Caco-2 (cell line): ENCODE measurements at regions not wholly inside any gene's neighbourhood (a gene's known extent, or its start where the extent isn't known, plus 50 kb on each side); places are given as distances from the start of the nearest gene placed in this dataset.

Experiments
- BruUV-seq: library from RNA; stranded (reverse); fragments of 400-500 nt; replicated peaks from 2 replicates; lab custom pipeline; 2021; lab: Mats Ljungman, UMichigan
- CTCF ChIA-PET: fragments of 300-600 bp; sonication (Branson Sonifier 250); formaldehyde crosslinking; loops from one replicate; lab custom pipeline; 2022; ENCODE audit warnings: antibody characterized with exemption; lab: Charles Lee
- POLR2A ChIA-PET: fragments of 300-600 bp; sonication (Branson Sonifier 250); formaldehyde crosslinking; loops from one replicate; lab custom pipeline; 2022; ENCODE audit warnings: antibody characterized with exemption; lab: Charles Lee
- DNase-seq, 2 experiments: peaks; one replicate each; pipeline versions ENCODE4 v3.0.0 to v3.0.0-alpha.2; 2020 to 2022
- H3K27me3 ChIP-seq: replicated peaks from 2 replicates; pipeline ENCODE4 v1.6.0; 2011; ENCODE audit warnings: low read length; ENCODE audit not compliant: control insufficient read depth, insufficient read depth
- H3K36me3 ChIP-seq: 2 replicates; pipeline ENCODE4 v1.5.1; 2011; ENCODE audit warnings: low read length; ENCODE audit not compliant: control insufficient read depth, insufficient read depth
- H3K4me1 ChIP-seq: fragments of 250-450 bp; sonication (Bioruptor Pico); 2 replicates; pipeline ENCODE4 v1.5.1; 2020; ENCODE audit warnings: mild to moderate bottlenecking
- H3K4me3 ChIP-seq: 2 replicates; pipeline ENCODE4 v1.5.1; 2011; ENCODE audit warnings: low read depth, mild to moderate bottlenecking, control low read depth, low read length
- H3K9me3 ChIP-seq: fragments of 250-450 bp; sonication (Bioruptor Pico); 2 replicates; pipeline ENCODE4 v1.5.1; 2020; ENCODE audit warnings: mild to moderate bottlenecking, moderate library complexity
- H3K27ac Mint-ChIP-seq: one replicate; pipeline ENCODE4 v1.8.0; 2022; ENCODE audit warnings: mixed read lengths; ENCODE audit not compliant: unreplicated experiment
- H3K27me3 Mint-ChIP-seq: one replicate; pipeline ENCODE4 v1.8.0; 2022; ENCODE audit warnings: mixed read lengths; ENCODE audit not compliant: insufficient read depth, unreplicated experiment
- H3K36me3 Mint-ChIP-seq: one replicate; pipeline ENCODE4 v1.8.0; 2022; ENCODE audit warnings: mild to moderate bottlenecking, mixed read lengths; ENCODE audit not compliant: insufficient read depth, unreplicated experiment
- H3K4me1 Mint-ChIP-seq: one replicate; pipeline ENCODE4 v1.8.0; 2022; ENCODE audit warnings: low read depth, mixed read lengths; ENCODE audit not compliant: unreplicated experiment
- H3K4me3 Mint-ChIP-seq: one replicate; pipeline ENCODE4 v1.8.0; 2022; ENCODE audit warnings: mild to moderate bottlenecking, moderate library complexity, mixed read lengths; ENCODE audit not compliant: unreplicated experiment
- H3K9me3 Mint-ChIP-seq: one replicate; pipeline ENCODE4 v1.8.0; 2022; ENCODE audit warnings: mixed read lengths; ENCODE audit not compliant: unreplicated experiment
- intact Hi-C: fragments of 100-400 bp; cut with micrococcal nuclease; formaldehyde crosslinking; loops from one replicate; pipeline ENCODE4 v1.10.0; 2022; ENCODE audit not compliant: unreplicated experiment
- TF ChIP-seq, protein P1 (sequence below), 2 experiments: fragments of 200-600 bp in 1 of 2; IDR thresholded peaks; 1 replicate in 1 of 2; 2 replicates in 1 of 2; pipeline versions ENCODE4 v1.5.1 to v1.8.0; 2011 to 2022; ENCODE audit warnings: antibody characterized with exemption in 1 of 2, control low read depth in 1 of 2, inconsistent platforms in 1 of 2, low read depth in 1 of 2, low read length in 1 of 2, mild to moderate bottlenecking in 1 of 2, moderate library complexity in 1 of 2; ENCODE audit not compliant: insufficient read depth in 1 of 2, severe bottlenecking in 1 of 2, unreplicated experiment in 1 of 2

DNA sequence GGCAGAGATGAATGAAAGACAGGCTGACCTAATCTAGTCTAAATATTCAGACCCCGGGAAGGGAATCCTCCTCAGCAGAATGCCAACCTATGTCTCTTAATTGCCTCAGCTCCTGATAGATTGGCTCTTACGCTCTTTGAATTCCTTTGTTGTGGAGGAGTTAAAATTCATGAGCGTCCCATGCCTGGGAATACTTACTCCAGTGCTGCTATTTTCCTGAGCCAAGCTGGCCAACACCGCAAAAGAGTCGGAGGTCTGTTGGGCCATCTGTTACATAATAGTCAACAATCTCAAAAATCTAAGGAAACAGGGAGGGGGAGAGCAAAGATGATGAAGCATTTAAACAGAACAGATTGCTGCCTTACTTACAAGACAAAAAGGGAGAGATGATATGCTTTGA is 182.8 kb downstream of the ASCL1 start:
- ChIA-PET POLR2A (no interaction called here), CTCF (no interaction called here)
- no peak overlapping the region for H3K27ac Mint-ChIP-seq

DNA sequence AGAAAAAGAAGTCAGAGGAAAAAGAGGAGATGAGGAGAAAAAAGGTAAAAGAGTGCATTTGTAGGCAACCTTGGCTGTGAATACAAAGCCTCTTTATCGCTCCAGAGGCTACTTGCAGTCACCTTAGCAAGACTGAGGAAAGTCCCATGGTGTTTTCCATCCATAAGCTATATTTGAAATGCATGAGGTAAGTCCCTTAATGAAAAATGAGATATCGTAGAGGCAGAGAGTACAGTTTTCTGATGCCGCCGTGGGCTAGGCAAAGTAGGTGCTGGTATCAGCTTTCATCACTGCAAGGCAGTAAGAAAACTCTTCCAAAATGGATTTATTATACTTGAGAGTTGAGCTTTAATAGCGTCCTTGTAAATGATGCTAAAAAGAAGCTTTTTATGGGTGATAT is 186.8 kb downstream of the ASCL1 start:
- Mint-ChIP-seq H3K4me1 (no peaks in the 10 kb centered on the region), H3K27ac (no peak overlapping the region), H3K9me3 (no peaks in the 10 kb centered on the region), H3K27me3 (no peaks in the 10 kb centered on the region), H3K36me3 (no peaks in the 10 kb centered on the region), H3K4me3 (no peak overlapping the region)
- no TSS peak for BruUV-seq
- no peaks in the 10 kb centered on the region for H3K9me3 ChIP-seq
- no peaks in the 10 kb centered on the region for H3K27me3 ChIP-seq
- no peaks in the 10 kb centered on the region for H3K4me1 ChIP-seq
- ChIA-PET POLR2A (no interaction called here), CTCF (no interaction called here)
- DNase-seq = no peak
- intact Hi-C loops = no loop called here
- TF ChIP-seq, protein P1, sequence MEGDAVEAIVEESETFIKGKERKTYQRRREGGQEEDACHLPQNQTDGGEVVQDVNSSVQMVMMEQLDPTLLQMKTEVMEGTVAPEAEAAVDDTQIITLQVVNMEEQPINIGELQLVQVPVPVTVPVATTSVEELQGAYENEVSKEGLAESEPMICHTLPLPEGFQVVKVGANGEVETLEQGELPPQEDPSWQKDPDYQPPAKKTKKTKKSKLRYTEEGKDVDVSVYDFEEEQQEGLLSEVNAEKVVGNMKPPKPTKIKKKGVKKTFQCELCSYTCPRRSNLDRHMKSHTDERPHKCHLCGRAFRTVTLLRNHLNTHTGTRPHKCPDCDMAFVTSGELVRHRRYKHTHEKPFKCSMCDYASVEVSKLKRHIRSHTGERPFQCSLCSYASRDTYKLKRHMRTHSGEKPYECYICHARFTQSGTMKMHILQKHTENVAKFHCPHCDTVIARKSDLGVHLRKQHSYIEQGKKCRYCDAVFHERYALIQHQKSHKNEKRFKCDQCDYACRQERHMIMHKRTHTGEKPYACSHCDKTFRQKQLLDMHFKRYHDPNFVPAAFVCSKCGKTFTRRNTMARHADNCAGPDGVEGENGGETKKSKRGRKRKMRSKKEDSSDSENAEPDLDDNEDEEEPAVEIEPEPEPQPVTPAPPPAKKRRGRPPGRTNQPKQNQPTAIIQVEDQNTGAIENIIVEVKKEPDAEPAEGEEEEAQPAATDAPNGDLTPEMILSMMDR (IDR thresholded peaks at IDR 0.05; ENCODE audit: insufficient read depth in 1 of 2, low read depth in 1 of 2, low read length in 1 of 2, severe bottlenecking in 1 of 2, unreplicated experiment in 1 of 2) = no peak
- H3K36me3 ChIP-seq = no peaks in the 10 kb centered on the region
- no peak overlapping the region for H3K4me3 ChIP-seq

More for the DNA sequence above, 182.8 kb downstream of the ASCL1 start:
- TF ChIP-seq, protein P1 (IDR thresholded peaks at IDR 0.05; ENCODE audit: insufficient read depth in 1 of 2, low read depth in 1 of 2, low read length in 1 of 2, severe bottlenecking in 1 of 2, unreplicated experiment in 1 of 2) = no peak
- Mint-ChIP-seq H3K4me1 (no peaks in the 10 kb centered on the region), H3K36me3 (no peaks in the 10 kb centered on the region), H3K4me3 (no peak overlapping the region), H3K27me3 (no peaks in the 10 kb centered on the region), H3K9me3 (no peaks in the 10 kb centered on the region)
- Histone ChIP-seq H3K36me3 (no peaks in the 10 kb centered on the region), H3K9me3 (no peaks in the 10 kb centered on the region), H3K4me3 (no peak overlapping the region), H3K4me1 (no peaks in the 10 kb centered on the region), H3K27me3 (no peaks in the 10 kb centered on the region)
- no TSS peak for BruUV-seq
- no peak for DNase-seq
- intact Hi-C loops = no loop called here

DNA sequence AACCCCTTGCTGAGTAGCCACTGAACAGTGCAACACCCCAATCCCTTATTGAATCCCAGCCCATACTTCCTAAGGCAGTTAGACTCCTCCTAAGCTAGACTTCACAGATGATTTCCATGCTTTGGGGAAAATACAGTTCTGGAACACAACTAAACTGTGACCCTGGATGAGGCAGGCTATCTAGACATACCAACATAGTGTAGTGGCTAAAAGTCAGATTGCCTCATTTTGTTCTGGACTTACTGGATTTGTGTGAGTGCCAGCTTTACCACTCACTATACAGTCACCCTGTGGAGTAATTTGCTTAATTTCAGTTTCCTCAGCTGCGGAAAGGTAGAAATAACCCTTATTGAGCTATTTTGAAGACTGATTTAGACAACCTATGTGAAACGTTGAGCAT is 203.1 kb downstream of the ASCL1 start:
- Histone ChIP-seq H3K4me3 (no peak overlapping the region), H3K9me3 (no peaks in the 10 kb centered on the region), H3K36me3 (no peaks in the 10 kb centered on the region), H3K27me3 (no peaks in the 10 kb centered on the region), H3K4me1 (no peaks in the 10 kb centered on the region)
- Mint-ChIP-seq H3K9me3 (peaks cover 7% of the 10 kb centered on the region), H3K4me1 (no peaks in the 10 kb centered on the region), H3K27ac (no peak overlapping the region), H3K4me3 (no peak overlapping the region), H3K36me3 (no peaks in the 10 kb centered on the region), H3K27me3 (no peaks in the 10 kb centered on the region)
- POLR2A ChIA-PET = no interaction called here
- TF ChIP-seq, protein P1 (IDR thresholded peaks at IDR 0.05; ENCODE audit: insufficient read depth in 1 of 2, low read depth in 1 of 2, low read length in 1 of 2, severe bottlenecking in 1 of 2, unreplicated experiment in 1 of 2) = no peak
- DNase-seq = no peak
- CTCF ChIA-PET = no interaction called here
- BruUV-seq = no TSS peak
- intact Hi-C loops = no loop called here
